ENCODE measurements at regions not wholly inside any gene's neighbourhood (a gene's known extent, or its start where the extent isn't known, plus 50 kb on each side); places are given as distances from the start of the nearest gene placed in this dataset.

- no peak for TF ChIP-seq EZH2 (IDR thresholded peaks at IDR 0.05; ENCODE audit: borderline replicate concordance, insufficient read depth, low read depth, low read length, poor library complexity, severe bottlenecking)
- TF ChIP-seq, protein P1, sequence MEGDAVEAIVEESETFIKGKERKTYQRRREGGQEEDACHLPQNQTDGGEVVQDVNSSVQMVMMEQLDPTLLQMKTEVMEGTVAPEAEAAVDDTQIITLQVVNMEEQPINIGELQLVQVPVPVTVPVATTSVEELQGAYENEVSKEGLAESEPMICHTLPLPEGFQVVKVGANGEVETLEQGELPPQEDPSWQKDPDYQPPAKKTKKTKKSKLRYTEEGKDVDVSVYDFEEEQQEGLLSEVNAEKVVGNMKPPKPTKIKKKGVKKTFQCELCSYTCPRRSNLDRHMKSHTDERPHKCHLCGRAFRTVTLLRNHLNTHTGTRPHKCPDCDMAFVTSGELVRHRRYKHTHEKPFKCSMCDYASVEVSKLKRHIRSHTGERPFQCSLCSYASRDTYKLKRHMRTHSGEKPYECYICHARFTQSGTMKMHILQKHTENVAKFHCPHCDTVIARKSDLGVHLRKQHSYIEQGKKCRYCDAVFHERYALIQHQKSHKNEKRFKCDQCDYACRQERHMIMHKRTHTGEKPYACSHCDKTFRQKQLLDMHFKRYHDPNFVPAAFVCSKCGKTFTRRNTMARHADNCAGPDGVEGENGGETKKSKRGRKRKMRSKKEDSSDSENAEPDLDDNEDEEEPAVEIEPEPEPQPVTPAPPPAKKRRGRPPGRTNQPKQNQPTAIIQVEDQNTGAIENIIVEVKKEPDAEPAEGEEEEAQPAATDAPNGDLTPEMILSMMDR (IDR thresholded peaks at IDR 0.05) = no peak
- no peaks in the 10 kb centered on the region for H3K9me3 ChIP-seq (ENCODE audit: control extremely low read depth in 1 of 3, control insufficient read depth in 2 of 3, insufficient read depth in 1 of 3, low read length in 2 of 3)
- ChIA-PET POLR2A (no interaction called here), CTCF (no interaction called here)
- no peaks in the 10 kb centered on the region for H3K36me3 ChIP-seq (replicated peaks in 1 of 2; ENCODE audit: control extremely low read depth in 1 of 2, control insufficient read depth in 1 of 2, extremely low read depth in 1 of 2, insufficient read depth in 2 of 2, low read length in 1 of 2)
- H3K79me2 ChIP-seq (ENCODE audit: control insufficient read depth, insufficient read depth, low read length) = no peaks in the 10 kb centered on the region
- H3K9me3 Mint-ChIP-seq (ENCODE audit: insufficient read depth) = no peaks in the 10 kb centered on the region
- no peaks in the 10 kb centered on the region for H4K20me1 ChIP-seq (ENCODE audit: control insufficient read depth, insufficient read depth, low read length, poor library complexity, severe bottlenecking)
- no peak for ATAC-seq (ENCODE audit: low read depth)
- H3K27ac Mint-ChIP-seq = no peak overlapping the region
- H3K27ac ChIP-seq (ENCODE audit: low read length in 2 of 2) = no peak overlapping the region
- H3K4me1 ChIP-seq (ENCODE audit: control insufficient read depth in 2 of 2, insufficient read depth in 2 of 2, low read length in 2 of 2) = no peaks in the 10 kb centered on the region
- no peak overlapping the region for H3K4me3 Mint-ChIP-seq
- intact Hi-C loops (cut with micrococcal nuclease) = no loop called here
- no CpG with 5 or more reads among the region's 4 CpGs for WGBS (ENCODE audit: insufficient coverage)
- no peaks in the 10 kb centered on the region for H3K27me3 ChIP-seq (replicated peaks in 1 of 4; ENCODE audit: control extremely low read depth in 1 of 4, control insufficient read depth in 3 of 4, insufficient read depth in 4 of 4, low read length in 3 of 4)
- no peak overlapping the region for H3K9ac ChIP-seq (ENCODE audit: low read length)
- DNase-seq = no peak
- no peak overlapping the region for H3K4me3 ChIP-seq (ENCODE audit: control extremely low read depth in 1 of 5, extremely low read depth in 1 of 5, insufficient read depth in 1 of 5, low read depth in 2 of 5, low read length in 4 of 5)
- H3K4me2 ChIP-seq (replicated peaks; ENCODE audit: low read depth, low read length, poor library complexity, severe bottlenecking) = no peak overlapping the region
- no peak overlapping the region for H2AFZ ChIP-seq (ENCODE audit: insufficient read depth, low read depth, low read length, poor library complexity, severe bottlenecking)
- no peaks in the 10 kb centered on the region for H3K27me3 Mint-ChIP-seq
- peaks cover 6% of the 10 kb centered on the region for H3K4me1 Mint-ChIP-seq
Measured at GRCh38 chr13:34040863-34041262, 222.9 kb downstream of the RFC3 start.

- H3K9me3 ChIP-seq (ENCODE audit: control extremely low read depth in 1 of 3, control insufficient read depth in 2 of 3, insufficient read depth in 1 of 3, low read length in 2 of 3) = no peaks in the 10 kb centered on the region
- H3K4me1 ChIP-seq (ENCODE audit: control insufficient read depth in 2 of 2, insufficient read depth in 2 of 2, low read length in 2 of 2) = no peaks in the 10 kb centered on the region
- Mint-ChIP-seq H3K27ac (no peak overlapping the region), H3K4me3 (no peak overlapping the region), H3K9me3 (ENCODE audit: insufficient read depth) (no peaks in the 10 kb centered on the region), H3K4me1 (no peaks in the 10 kb centered on the region), H3K27me3 (no peaks in the 10 kb centered on the region)
- intact Hi-C loops (cut with micrococcal nuclease) = no loop called here
- no peaks in the 10 kb centered on the region for H3K27me3 ChIP-seq (replicated peaks in 1 of 4; ENCODE audit: control extremely low read depth in 1 of 4, control insufficient read depth in 3 of 4, insufficient read depth in 4 of 4, low read length in 3 of 4)
- H4K20me1 ChIP-seq (ENCODE audit: control insufficient read depth, insufficient read depth, low read length, poor library complexity, severe bottlenecking) = no peaks in the 10 kb centered on the region
- no peaks in the 10 kb centered on the region for H3K79me2 ChIP-seq (ENCODE audit: control insufficient read depth, insufficient read depth, low read length)
- WGBS (ENCODE audit: insufficient coverage) = 80% methylated on average over 1 of the region's 2 CpGs
- no peak overlapping the region for H3K27ac ChIP-seq (ENCODE audit: low read length in 2 of 2)
- H3K4me2 ChIP-seq (replicated peaks; ENCODE audit: low read depth, low read length, poor library complexity, severe bottlenecking) = no peak overlapping the region
- H3K9ac ChIP-seq (ENCODE audit: low read length) = no peak overlapping the region
- ChIA-PET CTCF (no interaction called here), POLR2A (no interaction called here)
- ATAC-seq (ENCODE audit: low read depth) (no peak), DNase-seq (no peak)
- no peaks in the 10 kb centered on the region for H3K36me3 ChIP-seq (replicated peaks in 1 of 2; ENCODE audit: control extremely low read depth in 1 of 2, control insufficient read depth in 1 of 2, extremely low read depth in 1 of 2, insufficient read depth in 2 of 2, low read length in 1 of 2)
- no peak overlapping the region for H3K4me3 ChIP-seq (ENCODE audit: control extremely low read depth in 1 of 5, extremely low read depth in 1 of 5, insufficient read depth in 1 of 5, low read depth in 2 of 5, low read length in 4 of 5)
- H2AFZ ChIP-seq (ENCODE audit: insufficient read depth, low read depth, low read length, poor library complexity, severe bottlenecking) = no peak overlapping the region
- TF ChIP-seq, protein P1 (IDR thresholded peaks at IDR 0.05) = no peak
- no peak for TF ChIP-seq EZH2 (IDR thresholded peaks at IDR 0.05; ENCODE audit: borderline replicate concordance, insufficient read depth, low read depth, low read length, poor library complexity, severe bottlenecking)
Measured at GRCh38 chr13:34044041-34044440, 226.1 kb downstream of the RFC3 start.
